Vagina (tissue), 2 donors: ENCODE measurements at regions not wholly inside any gene's neighbourhood (a gene's known extent, or its start where the extent isn't known, plus 50 kb on each side); places are given as distances from the start of the nearest gene placed in this dataset.

ENCODE experiments used
- DNase-seq, 2 donors: peaks; one replicate each; pipeline ENCODE4 v3.0.0-alpha.2; 2017; ENCODE audit errors: extremely low spot score in 2 of 2
- H3K27ac ChIP-seq: fragments of 200-600 bp; sonication (generic); one replicate; pipeline ENCODE4 v1.5.1; 2019
- H3K27me3 ChIP-seq: fragments of 200-600 bp; sonication (generic); one replicate; pipeline ENCODE4 v1.5.1; 2019
- H3K36me3 ChIP-seq, 2 donors: fragments of 200-600 bp; sonication (generic); one replicate each; pipeline ENCODE4 v1.5.1; 2017 to 2019
- H3K4me1 ChIP-seq: fragments of 200-600 bp; sonication (generic); one replicate; pipeline ENCODE4 v1.5.1; 2019
- H3K4me3 ChIP-seq, 2 donors: fragments of 200-600 bp; sonication (generic); 1 replicate in 1 of 2; 2 replicates in 1 of 2; pipeline ENCODE4 v1.5.1; 2016 to 2019
- H3K9me3 ChIP-seq: fragments of 200-600 bp; sonication (generic); one replicate; pipeline ENCODE4 v1.5.1; 2019
- POLR2A ChIP-seq, 2 donors: fragments of 450-650 bp; IDR thresholded peaks; one replicate each; pipeline ENCODE4 v1.6.1; 2017; ENCODE audit warnings: antibody characterized with exemption in 2 of 2, mild to moderate bottlenecking in 2 of 2, moderate library complexity in 2 of 2
- POLR2AphosphoS5 ChIP-seq, 2 donors: sonication (generic); formaldehyde crosslinking; IDR thresholded peaks; one replicate each; pipeline ENCODE4 v1.9.0; 2017; ENCODE audit warnings: antibody characterized with exemption in 2 of 2, mild to moderate bottlenecking in 2 of 2, low read depth in 1 of 2; ENCODE audit not compliant: insufficient read depth in 1 of 2
- intact Hi-C: fragments of 100-400 bp; cut with DNase I; formaldehyde crosslinking; loops from one replicate; pipeline ENCODE4 v1.15.1; 2023
- TF ChIP-seq, protein P1 (sequence below), 3 experiments: fragments of 450-650 bp in 2 of 3; fragments of 200-600 bp in 1 of 3; sonication (generic) in 1 of 3; IDR thresholded peaks; one replicate each; pipeline ENCODE4 v1.5.1; 2017 to 2019; ENCODE audit warnings: antibody characterized with exemption in 3 of 3, mild to moderate bottlenecking in 2 of 3, moderate library complexity in 2 of 3

DNA sequence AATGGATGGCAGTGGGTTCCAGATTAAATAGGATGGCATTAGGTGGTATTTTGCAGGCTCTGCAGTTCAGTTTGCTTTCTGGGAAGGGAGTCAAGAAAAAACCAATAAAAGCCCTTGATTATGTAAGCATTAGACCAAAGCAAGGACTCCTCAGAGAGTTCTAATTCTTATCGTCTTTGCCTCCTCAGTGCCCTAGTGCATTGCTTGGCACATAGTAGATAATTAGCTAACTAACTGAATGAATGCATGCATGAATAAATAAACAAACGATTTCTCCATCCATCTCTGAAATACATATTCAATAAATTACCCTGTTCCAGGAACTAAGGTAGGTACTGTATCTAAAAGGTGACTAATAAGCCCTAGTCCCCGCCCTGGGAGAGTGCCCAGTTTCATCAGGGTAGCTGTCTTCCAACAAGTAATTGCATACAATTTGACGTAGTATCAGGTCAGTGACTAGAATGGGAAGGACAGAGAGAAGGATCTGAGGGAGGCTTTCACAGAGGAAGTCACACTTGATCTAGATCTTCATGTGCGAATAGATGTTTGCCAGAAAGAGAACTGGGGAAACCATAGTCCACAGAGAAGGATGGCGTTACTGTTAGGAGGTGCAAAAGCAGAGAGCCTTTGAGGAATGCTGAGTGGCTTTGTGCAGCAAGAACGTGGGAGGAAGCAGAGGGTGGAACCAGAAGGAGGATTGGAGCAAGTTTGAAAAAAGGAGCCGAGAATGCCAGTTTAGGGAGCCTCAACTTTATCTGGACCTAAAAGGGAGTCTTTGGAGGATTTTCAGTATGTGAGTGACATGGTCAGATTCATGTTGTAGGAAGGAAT lies 111.4 kb downstream of the TBX19 start:
- TF ChIP-seq, protein P1, sequence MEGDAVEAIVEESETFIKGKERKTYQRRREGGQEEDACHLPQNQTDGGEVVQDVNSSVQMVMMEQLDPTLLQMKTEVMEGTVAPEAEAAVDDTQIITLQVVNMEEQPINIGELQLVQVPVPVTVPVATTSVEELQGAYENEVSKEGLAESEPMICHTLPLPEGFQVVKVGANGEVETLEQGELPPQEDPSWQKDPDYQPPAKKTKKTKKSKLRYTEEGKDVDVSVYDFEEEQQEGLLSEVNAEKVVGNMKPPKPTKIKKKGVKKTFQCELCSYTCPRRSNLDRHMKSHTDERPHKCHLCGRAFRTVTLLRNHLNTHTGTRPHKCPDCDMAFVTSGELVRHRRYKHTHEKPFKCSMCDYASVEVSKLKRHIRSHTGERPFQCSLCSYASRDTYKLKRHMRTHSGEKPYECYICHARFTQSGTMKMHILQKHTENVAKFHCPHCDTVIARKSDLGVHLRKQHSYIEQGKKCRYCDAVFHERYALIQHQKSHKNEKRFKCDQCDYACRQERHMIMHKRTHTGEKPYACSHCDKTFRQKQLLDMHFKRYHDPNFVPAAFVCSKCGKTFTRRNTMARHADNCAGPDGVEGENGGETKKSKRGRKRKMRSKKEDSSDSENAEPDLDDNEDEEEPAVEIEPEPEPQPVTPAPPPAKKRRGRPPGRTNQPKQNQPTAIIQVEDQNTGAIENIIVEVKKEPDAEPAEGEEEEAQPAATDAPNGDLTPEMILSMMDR (IDR thresholded peaks at IDR 0.05): no peak
- TF ChIP-seq POLR2AphosphoS5 (IDR thresholded peaks at IDR 0.05; ENCODE audit: insufficient read depth in 1 of 2, low read depth in 1 of 2): no peak
- TF ChIP-seq POLR2A (IDR thresholded peaks at IDR 0.05): no peak
- Histone ChIP-seq H3K9me3 (no peaks in the 10 kb centered on the region), H3K4me3 (no peak overlapping the region), H3K27me3 (no peaks in the 10 kb centered on the region), H3K4me1 (peaks cover 20% of the 10 kb centered on the region), H3K27ac (no peak overlapping the region), H3K36me3 (no peaks in the 10 kb centered on the region)
- intact Hi-C loops: no loop called here
- no peak for DNase-seq

DNA sequence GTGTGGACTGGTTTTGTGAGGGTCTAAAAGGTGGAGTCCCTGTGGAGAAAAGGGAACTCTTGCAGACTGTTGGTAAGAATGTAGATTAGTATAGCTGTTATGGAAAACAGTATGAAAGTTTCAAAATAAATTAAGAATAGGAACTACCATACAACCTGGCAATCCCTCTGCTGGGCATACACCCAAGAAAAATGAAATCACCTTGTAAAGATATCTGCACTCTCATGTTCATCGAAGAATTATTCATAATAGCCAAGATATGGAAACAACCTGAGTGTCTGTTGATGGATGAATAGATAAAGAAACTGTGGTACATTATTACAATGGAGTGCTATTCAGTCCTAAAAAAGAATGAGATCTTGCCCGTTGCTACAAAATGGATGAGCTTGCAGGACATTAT lies 109.6 kb downstream of the TBX19 start:
- no peak for DNase-seq
- no peaks in the 10 kb centered on the region for H3K27me3 ChIP-seq
- TF ChIP-seq POLR2A (IDR thresholded peaks at IDR 0.05) (no peak), POLR2AphosphoS5 (IDR thresholded peaks at IDR 0.05; ENCODE audit: insufficient read depth in 1 of 2, low read depth in 1 of 2) (no peak)
- TF ChIP-seq, protein P1 (IDR thresholded peaks at IDR 0.05): no peak
- no peaks in the 10 kb centered on the region for H3K36me3 ChIP-seq
- peaks cover 22% of the 10 kb centered on the region for H3K4me1 ChIP-seq
- H3K9me3 ChIP-seq: no peaks in the 10 kb centered on the region
- H3K4me3 ChIP-seq: no peak overlapping the region
- intact Hi-C loops: no loop called here
- H3K27ac ChIP-seq: no peak overlapping the region

DNA sequence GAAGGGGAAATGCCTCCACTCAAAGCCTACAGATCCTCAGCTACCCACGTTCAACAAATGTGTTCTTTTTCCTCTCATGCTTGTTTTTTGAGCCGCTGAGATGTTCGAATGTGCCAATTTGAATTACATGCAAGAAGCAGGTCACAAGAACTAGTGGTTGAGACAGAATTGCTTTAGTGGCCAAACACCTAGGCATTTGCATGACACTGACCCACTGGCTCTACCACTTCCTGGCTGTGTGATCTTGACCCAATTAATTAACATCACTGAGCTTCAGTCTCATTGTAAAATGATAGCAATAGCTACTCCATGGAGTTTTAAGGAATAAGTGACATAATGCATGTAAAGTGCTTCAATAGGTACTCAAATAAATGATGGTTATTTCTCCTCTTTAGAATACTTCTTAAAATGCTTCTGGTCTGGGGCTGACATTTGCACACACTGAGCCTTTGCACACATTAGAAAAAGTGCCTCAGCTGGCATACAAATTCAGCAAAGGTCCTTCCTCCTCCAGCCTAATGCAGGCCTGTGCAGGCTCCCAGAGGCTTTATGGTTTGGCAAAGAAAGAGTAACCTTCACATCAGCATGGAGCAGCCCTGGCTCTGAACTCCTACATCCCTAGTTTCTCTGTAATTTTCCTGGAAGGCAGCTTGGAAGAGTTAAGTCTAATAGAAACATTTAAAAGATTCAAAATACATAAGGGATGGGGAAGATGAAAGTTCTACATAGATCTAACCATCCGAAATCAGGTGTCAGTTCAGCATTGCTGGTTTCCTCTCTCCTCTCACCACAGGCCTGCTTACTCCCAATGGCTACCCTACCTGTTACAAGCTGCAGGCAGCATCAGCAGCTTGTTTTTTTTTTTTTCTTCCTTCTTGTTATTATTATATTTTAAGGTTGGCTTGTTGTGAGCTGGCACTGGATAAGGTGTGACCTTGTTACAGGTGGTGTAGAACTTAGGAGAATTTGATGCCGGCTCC lies 107.4 kb downstream of the TBX19 start:
- Histone ChIP-seq H3K9me3 (no peaks in the 10 kb centered on the region), H3K27me3 (no peaks in the 10 kb centered on the region), H3K36me3 (no peaks in the 10 kb centered on the region), H3K4me3 (no peak overlapping the region), H3K4me1 (peaks cover 22% of the 10 kb centered on the region), H3K27ac (no peak overlapping the region)
- intact Hi-C loops: no loop called here
- peak in 1 of 2 donors; percentile 27 for DNase-seq
- TF ChIP-seq POLR2A (IDR thresholded peaks at IDR 0.05): no peak
- TF ChIP-seq POLR2AphosphoS5 (IDR thresholded peaks at IDR 0.05; ENCODE audit: insufficient read depth in 1 of 2, low read depth in 1 of 2): no peak
- TF ChIP-seq, protein P1 (IDR thresholded peaks at IDR 0.05): no peak

DNA sequence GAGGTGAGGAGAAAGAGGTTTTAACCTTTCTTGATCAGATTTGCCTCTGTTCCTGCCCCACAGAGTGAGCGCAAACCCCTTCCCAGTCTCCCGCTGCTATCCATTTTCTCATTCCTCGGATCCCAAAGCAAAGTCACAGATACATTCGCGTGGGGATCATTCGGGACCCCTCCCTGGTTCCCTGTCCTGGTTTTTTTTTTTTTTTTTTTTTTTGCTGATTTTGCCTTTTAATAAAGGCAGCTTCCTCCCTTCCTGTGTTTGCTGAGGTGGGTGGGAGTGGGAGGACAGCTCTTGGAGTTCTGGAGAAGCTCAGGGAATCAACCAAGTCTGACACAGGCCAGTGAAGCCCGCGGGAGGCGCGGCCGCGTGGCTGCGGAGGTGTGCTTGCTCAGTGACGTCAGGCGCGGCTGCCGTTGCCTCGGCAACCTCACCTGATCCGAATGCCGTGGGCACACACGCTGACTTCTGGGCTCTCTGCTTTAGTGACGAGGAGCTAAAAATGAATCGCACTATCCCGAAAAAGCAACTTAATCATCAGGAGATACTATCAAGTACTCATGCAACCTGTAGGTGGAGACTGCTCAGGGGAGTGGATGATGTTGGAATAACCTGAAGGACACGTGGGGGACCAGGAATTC lies 106.4 kb downstream of the TBX19 start:
- H3K27ac ChIP-seq: no peak overlapping the region
- intact Hi-C loops: no loop called here
- peaks cover 17% of the 10 kb centered on the region for H3K4me1 ChIP-seq
- H3K4me3 ChIP-seq: no peak overlapping the region
- H3K27me3 ChIP-seq: no peaks in the 10 kb centered on the region
- no peak for DNase-seq
- H3K36me3 ChIP-seq: no peaks in the 10 kb centered on the region
- H3K9me3 ChIP-seq: no peaks in the 10 kb centered on the region
- TF ChIP-seq, protein P1 (IDR thresholded peaks at IDR 0.05): no peak
- no peak for TF ChIP-seq POLR2AphosphoS5 (IDR thresholded peaks at IDR 0.05; ENCODE audit: insufficient read depth in 1 of 2, low read depth in 1 of 2)
- no peak for TF ChIP-seq POLR2A (IDR thresholded peaks at IDR 0.05)
